HFF-Myc (cell line): ENCODE measurements at regions not wholly inside any gene's neighbourhood (a gene's known extent, or its start where the extent isn't known, plus 50 kb on each side); places are given as distances from the start of the nearest gene placed in this dataset.

Experiments used
- DNase-seq: peaks from one replicate; pipeline ENCODE4 v3.0.0-alpha.2; 2011; ENCODE audit warnings: low read depth; ENCODE audit errors: extremely low read depth
- H3K4me3 ChIP-seq: replicated peaks from 2 replicates; pipeline ENCODE4 v1.5.1; 2011; ENCODE audit warnings: low read depth, mild to moderate bottlenecking, control low read depth, low read length
- TF ChIP-seq, protein P1 (sequence below): IDR thresholded peaks from 2 replicates; pipeline ENCODE4 v1.5.1; 2012; ENCODE audit warnings: mild to moderate bottlenecking, low read depth, low read length, control low read depth; ENCODE audit errors: missing control alignments

DNA sequence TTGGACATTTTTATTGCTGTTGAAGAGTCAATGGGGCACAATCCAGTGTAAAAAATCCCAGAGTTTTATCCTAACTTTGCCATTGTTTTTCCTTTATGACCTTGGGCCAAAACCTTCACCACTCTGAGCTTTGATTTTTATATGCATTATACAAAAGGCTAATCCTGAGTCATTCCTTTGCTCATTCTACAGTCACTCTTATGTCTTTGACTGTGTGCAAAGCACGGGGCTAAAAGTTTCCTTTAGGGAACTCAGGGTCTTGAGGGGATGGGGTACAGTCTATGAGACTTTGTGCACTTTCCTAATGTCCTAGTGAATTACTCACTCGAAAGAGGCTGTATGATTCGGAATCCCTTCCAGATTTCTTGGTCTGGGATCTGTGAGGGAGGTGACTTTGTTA is 543.2 kb upstream of the CAMK1G start:
- TF ChIP-seq, protein P1, sequence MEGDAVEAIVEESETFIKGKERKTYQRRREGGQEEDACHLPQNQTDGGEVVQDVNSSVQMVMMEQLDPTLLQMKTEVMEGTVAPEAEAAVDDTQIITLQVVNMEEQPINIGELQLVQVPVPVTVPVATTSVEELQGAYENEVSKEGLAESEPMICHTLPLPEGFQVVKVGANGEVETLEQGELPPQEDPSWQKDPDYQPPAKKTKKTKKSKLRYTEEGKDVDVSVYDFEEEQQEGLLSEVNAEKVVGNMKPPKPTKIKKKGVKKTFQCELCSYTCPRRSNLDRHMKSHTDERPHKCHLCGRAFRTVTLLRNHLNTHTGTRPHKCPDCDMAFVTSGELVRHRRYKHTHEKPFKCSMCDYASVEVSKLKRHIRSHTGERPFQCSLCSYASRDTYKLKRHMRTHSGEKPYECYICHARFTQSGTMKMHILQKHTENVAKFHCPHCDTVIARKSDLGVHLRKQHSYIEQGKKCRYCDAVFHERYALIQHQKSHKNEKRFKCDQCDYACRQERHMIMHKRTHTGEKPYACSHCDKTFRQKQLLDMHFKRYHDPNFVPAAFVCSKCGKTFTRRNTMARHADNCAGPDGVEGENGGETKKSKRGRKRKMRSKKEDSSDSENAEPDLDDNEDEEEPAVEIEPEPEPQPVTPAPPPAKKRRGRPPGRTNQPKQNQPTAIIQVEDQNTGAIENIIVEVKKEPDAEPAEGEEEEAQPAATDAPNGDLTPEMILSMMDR, result no peak
- no peak for DNase-seq
- no peak overlapping the region for H3K4me3 ChIP-seq

DNA sequence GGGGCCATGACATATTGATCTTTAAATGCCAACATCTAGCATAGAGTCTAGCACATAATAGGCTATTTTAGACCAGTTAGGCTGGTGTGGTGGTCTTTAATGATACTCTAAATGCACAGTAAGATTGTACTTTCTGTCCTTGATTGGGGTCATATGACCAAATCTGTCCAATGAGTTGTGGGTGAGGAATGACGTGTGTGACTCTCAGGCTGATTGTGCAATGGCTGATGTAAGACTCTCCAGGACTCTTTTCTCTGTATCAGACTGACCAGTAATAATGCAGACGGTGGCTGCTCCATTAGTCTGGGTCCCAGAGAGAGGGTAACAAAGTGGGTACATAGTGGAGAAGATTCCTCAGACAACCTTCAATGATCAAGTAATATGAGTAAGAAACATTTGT is 541.6 kb upstream of the CAMK1G start:
- DNase-seq, result no peak

GRCh38 chr1:209042413-209042812 is 541.1 kb upstream of the CAMK1G start:
- TF ChIP-seq, protein P1, result no peak
- no peak overlapping the region for H3K4me3 ChIP-seq
- no peak for DNase-seq

More for the DNA sequence above, 541.6 kb upstream of the CAMK1G start:
- TF ChIP-seq, protein P1, result no peak
- H3K4me3 ChIP-seq, result no peak overlapping the region

DNA sequence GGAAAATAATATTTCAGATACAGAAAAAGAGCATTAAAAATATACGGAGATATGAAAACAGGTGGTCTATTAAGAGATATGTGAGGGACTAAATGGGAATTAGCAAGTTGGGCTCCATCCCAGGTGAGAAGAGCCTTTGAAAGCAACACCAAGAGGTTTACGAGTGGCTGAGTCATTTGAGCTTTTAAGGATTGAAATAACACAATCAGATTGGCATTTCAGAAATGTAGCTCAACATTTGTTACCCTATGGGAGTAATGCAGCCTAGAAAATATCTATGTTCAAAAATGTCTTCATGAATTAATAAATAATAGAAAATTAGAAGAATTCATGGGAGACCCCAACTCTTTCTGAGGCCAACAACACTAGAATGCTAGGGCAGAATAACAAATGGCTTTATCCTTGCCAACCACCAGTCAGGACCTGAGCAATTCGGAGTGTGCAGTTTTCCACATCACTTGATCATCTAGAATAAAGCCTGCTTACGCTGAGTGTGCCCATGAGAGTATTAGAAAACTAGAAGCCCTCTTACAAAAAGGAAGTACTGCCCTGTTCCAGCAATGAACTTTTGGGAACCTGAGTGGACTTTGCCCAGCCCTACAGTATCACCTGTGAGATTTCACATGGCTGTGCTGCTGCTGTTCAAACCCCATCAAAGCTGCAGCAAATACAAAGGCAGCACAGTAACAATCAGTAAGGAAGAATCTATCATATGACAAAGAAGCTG is 538.0 kb upstream of the CAMK1G start:
- DNase-seq, result no peak
- TF ChIP-seq, protein P1, result no peak

DNA sequence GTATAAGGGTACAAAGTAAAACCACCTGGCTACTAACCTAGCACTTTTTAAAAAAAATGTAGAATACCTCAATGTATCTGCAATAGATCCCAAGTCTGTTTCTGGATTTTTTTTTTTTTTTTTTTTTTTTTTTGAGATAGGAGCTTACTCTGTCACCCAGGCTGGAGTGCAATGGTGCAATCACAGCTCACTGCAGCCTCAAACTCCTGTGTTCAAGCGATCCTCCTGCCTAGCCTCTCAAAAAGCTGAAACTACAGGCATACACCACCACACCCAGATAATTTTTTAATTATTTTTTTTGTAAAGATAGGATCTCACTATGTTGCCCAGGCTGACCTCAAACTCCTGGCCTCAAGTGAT is 537.5 kb upstream of the CAMK1G start:
- H3K4me3 ChIP-seq, result no peak overlapping the region
- TF ChIP-seq, protein P1, result no peak
- no peak for DNase-seq

More for the DNA sequence above, 538.0 kb upstream of the CAMK1G start:
- no peak overlapping the region for H3K4me3 ChIP-seq

GRCh38 chr1:209046935-209047334 is 536.6 kb upstream of the CAMK1G start:
- no peak overlapping the region for H3K4me3 ChIP-seq
- DNase-seq, result no peak
- TF ChIP-seq, protein P1, result no peak
